Hematopoietic multipotent progenitor cell treated with erythropoietin and hydrocortisone succinate and interleukin-3 and kit ligand, for 6 days (in vitro differentiated cells): ENCODE measurements at regions not wholly inside any gene's neighbourhood (a gene's known extent, or its start where the extent isn't known, plus 50 kb on each side); places are given as distances from the start of the nearest gene placed in this dataset.
"Not testable (repeated sequence)": the region's sequence is repeated elsewhere in the genome, so short reads cannot be mapped to it uniquely, and the experiment has no call there.

Source experiments
- DNase-seq: peaks from one replicate; pipeline ENCODE4 v3.0.0-alpha.2; 2015

DNA sequence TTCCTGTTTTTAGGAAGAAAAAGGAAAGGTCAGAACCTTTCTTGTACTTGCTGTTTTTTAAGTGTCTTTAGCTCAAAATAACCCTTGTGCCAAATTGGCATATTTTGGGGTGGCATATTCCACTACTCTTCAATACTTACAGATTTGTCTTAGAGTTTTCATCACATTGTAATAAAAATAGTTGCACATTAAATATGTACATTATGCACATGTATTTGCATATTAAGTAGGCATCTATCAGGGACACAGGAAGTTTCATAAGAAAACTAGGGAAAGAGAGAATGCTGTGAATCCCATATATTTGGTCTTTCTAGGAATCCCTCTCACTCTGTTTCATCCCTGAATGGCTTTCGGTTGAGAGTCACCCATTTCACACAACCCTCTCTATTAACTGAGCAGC is 139.6 kb downstream of the LARP7 start:
- DNase-seq, result no peak

DNA sequence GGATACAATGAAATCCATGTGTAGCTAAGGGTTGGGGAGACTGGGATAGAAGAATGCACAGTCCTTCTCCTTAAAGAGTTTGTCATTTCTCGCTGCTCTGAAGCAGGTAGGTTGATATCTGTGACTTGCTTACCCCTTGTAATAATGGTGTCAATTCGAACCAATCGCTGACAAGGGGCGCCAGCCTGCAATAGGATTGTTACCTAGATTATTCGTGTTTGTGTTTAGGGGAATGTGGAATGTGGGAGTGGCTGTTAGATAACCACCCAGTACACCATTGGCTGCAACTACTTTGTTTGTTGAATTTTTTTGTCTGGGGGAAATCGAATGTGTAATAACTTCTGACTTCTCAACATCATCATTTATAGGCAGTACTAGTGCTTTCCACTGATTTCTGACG is 141.6 kb downstream of the LARP7 start:
- no peak for DNase-seq

DNA sequence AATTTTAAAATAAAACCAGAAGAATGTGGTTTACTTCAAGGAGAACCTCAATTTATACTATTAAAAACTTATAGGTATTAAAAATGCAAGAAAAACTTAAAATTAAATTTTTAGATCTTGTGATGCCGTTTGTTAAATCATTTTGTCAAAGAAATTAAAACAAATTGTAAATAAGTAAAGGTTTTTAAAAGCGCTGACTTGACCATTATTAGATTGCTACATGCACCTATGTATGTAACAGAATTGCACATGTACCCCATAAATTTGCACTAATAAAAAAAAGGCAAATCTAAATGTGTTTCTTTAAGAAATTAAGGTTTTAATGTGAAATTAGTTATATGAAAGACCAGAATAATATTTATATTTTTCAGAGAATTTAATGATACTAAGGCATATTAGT is 156.1 kb downstream of the LARP7 start:
- DNase-seq, result no peak

DNA sequence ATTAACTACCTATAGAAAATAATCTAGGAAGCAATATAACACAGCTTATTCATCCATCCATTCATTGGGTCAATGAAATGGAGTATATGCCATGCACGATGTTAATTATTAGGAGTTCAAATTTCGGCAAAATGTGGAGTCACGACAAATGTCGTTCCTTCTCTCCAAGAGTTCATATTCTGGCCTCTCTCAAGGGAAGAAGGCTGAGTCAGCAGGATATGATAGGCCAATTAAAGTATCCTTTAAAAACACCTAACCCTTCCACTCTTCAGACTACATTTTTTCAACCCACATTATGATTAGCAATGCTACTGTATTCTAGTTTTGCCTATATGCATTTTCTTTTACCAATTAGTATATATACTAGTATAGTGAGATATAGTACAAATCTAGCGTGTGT is 163.1 kb downstream of the LARP7 start:
- DNase-seq, result no peak

DNA sequence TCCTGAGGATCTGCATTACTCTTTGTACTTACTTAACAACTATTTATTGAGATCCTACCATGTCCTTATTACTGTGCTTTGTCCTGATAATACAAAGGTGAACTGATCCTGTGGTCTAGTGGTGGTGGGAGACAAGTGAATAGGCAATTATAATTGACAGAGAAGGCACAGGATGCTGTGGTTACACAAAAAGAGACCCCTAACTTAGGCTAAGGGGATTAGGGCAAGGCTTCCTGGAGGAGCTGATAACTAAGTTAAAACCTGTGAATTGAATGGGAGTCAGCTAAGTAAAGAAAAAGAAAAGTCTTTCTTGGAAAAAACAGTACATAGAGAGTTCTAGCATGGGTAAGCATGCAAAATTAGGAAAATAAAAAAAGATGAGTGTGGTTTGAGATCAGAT is 164.4 kb downstream of the LARP7 start:
- DNase-seq, result no peak

DNA sequence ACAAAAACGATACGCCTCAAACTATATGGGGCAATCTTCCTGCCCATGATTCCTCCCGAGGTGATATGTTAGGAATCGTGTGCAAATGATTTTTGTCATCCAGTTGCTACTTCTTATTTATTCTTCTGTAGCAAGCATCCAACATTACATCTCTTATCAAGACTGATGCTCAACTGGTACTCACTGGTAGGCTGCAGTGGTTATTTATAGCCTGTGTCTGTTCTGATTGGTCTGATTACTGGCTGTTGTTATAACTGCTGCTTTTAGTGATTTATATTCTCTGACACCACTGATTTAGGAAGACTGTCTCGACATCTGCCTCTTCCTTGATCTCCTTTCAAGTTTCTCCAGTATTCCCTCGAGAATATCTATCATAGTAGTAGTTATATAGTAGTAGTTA is 165.8 kb downstream of the LARP7 start:
- no peak for DNase-seq

DNA sequence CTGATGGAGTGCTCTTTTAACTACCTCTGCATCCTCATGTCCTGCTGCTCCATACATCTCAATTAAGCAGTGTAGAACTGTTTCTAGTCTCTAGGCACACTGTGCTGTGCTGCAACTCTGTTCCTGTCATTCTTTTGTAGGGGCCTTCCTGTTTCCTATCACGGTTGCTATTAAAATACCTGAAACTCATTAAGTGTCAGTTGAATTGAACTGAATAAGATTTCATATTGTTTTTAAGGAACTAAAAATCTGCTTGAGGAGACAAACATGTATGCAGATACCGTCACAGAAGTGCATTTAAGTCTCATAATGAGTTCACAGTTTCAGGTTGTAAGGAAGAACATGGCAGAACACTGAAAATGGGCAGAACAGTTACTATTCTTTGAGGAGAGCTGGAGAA is 170.1 kb downstream of the LARP7 start:
- no peak for DNase-seq

DNA sequence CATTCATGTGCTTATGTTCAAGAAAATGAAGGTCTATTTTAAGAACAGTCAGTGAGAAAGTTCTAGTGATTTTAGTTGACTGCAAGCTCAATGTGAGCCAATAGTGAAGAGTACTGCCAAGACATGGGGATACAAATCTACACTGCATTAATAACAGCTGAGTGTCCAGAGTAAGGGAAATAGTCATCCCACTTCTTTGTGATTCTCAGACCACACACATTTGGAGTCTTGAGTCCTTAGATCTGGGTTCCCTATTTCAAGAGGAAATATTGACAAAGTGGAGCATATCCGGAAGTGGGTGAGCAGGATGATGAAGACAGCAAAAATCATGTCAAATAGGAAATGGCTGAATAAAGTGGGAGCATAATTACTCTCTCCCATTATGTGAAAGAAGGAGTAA is 171.1 kb downstream of the LARP7 start:
- DNase-seq, result no peak

DNA sequence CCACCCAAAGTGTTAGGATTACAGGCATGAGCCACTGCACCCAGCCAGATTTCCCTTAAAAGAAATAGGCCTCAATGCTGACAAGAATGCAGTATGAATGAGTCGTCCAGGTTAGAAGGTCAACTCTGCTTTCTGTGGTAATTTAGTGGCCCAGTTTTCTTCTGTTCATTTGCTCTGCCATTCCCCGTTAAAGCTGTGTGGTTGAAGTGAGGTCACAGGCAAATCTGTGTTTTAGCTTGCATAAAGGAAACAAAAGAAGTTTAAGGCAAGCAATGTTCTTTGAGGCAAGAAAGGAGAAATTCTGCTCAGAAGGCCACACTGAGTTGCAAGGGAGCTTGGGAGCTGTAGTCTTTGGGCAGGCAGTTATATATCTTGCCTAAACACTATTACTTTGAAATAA is 176.8 kb downstream of the LARP7 start:
- DNase-seq, result no peak

DNA sequence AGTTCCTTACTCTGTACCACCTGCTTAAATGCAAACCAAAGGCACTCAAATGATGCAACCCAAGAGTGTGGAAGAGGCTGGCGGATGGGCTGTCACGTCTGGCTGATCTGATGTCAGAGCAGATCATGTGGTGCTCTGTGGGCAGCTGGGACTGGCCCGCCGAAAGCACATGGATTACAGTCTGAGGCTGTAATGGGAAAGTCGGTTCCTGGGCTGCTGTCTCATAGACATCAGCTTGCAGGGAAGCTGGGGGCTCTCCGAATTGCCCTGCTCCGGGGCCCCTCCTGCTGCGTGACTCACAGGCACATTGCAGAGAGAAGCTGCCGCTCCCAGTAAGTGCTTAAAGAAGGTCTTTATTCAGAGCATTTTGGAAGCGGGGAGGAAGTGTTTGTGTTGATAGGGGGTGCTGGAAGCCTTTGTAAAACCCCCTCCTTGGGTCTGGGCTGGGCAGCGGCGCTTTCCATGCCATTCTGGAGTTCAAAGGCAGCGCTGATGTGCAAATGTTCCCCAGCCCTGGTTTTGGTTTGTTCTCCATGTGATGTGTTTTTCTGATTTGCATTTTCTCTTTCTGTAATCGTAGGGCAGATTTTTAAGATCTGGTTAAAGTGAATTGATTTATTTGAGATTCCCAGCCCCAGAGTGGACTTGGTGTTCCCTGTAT is 181.1 kb downstream of the LARP7 start:
- DNase-seq, result peak; percentile 4

DNA sequence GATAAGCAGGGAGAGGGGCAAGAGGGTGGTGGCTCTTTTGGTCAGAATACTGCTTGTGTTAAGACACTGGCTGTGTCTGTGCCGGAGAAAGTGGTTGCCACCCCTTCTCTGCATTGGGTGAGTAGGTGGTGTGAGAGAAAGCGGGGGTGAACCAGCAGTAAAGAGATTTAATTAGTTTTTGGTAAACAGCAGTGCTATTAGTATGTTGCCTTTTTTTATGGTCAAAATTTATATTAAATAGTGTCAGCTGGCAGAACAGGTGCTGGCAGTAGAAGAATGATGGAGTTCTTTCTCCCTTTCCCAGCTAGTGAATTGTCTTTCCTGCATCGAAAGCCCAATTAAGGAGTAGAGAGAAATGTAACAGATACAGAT is 181.6 kb downstream of the LARP7 start:
- no peak for DNase-seq

DNA sequence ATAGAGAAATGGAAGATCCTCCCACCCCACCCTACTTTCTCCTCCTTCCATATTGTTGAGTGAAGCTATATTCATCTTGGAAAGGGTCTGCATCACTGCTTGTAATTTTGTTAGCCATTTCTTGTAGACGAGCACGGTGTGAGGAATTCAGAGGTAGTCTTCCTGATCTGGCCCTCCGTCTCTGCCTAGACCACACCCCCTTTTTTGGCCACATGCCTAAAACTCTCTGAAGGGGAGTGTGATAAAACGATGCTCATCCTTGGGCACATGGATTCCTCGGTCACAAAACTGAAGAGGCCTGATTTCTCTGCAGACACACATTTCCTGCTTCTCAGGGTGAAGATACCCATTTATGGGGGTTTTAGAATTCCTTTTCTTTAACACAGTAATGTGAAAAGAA is 182.8 kb downstream of the LARP7 start:
- DNase-seq, result no peak

DNA sequence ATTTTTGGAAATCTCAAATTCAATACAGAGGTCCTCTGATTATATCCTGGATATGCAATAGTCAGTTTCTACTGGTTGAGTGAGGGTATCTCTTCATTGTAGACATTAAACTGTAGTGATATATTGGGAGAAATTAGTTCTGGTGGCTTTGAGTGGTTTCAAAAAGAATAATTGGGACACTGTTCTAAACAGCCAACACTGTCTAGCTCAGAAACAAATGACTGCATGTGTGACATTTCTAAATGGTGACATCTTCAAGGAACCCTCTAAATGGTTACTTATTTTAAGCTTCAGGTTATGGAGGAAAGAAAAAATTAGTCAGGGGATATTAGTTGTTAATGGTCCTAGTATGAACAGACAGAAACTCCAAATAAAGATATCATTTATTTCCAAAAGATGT is 186.2 kb downstream of the LARP7 start:
- no peak for DNase-seq

DNA sequence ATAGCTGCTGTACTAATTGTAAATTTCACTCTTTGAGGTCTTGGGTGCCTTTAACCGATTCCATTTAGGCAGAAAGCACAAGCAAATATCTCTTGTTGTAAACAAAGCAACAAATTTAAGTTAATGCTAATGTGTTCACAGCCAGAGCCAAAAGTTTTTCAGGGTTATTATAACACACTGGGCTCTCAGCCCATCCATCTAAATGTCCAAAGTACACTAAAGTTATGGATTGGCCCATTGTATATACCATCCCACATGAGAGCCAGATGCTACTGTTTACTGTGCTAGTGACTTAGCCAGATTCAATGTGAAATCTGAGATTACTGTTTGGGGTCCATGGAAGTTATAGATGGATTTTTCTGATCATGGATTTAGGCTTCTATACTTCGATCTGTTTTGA is 186.7 kb downstream of the LARP7 start:
- DNase-seq, result no peak

DNA sequence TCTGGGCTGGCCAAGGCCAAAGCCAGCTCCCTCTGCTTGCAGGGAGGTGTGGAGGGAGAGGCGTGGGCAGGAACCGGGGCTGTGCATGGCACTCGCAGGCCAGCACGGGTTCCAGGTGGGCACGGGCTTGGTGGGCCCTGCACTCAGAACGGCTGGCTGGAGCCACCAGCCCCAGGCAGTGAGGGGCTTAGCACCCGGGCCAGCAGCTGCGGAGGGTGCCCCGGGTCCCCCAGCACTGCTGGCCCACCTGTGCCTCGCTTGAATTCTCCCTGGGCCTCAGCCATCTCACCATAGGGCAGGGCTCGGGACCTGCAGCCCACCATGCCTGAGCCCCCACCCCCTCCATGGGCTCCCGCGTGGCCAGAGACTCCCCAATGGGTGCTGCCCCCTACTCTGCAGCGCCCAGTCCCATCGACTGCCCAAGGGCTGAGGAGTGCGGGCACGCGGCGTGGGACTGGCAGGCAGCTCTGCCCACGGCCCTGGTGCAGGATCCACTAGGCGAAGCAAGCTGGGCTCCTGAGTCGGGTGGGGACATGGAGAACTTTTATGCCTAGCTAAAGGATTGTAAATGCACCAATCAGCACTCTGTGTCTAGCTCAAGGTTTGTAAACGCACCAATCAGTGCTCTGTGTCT is 193.9 kb downstream of the LARP7 start:
- no peak for DNase-seq

DNA sequence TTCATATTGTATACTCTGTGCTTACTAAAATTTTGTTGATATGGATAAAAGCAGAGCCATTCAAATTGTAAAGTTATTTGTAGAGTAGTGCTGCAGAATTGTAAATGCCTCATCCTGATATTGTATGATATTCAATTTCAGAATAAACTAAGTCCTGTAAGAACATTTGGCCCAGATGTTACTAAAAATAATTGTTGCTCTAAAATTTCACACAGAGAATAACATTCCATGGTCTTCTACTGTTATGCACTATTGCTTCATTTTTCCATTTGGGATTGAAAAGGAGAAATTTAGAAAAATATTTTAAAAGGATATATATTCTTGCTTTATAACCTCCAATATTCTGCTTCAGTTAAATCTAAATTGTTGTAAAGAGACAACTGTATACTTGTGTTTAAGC is 195.6 kb downstream of the LARP7 start:
- DNase-seq, result no peak

DNA sequence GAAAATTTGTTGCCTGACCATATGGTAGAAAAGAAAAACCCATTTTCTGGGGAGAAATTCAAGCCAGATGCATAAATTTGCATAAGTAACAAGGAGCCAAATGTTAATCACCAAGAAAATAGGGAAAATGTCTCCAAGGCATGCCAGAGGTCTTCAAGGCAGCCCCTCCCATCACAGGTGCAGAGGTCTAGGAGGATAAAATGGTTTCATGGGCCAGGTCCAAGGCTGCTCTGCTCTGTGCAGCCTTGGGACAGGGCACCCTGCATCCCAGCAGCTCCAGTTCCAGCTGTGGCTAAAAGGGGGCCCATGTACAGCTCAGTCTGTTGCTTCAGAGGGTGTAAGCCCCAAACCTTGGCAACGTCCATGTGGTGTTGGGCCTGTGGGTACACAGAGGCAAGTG is 200.0 kb downstream of the LARP7 start:
- no peak for DNase-seq

DNA sequence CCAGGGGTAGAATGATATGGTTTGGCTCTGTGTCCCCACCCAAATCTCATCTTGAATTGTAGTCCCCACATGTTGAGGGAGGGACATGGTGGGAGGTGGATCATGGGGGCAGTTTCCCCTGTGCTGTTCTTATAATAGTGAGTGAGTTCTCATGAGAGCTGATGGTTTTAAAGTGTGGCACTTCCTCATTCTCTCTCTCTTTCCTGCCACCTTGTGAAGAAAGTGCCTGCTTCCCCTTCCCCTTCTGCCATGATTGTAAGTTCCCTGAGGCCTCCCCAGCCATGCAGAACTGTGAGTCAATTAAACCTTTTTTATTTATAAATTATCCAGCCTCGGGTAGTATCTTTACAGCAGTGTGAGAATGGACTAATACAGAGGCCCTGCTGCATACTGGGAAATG is 201.1 kb downstream of the LARP7 start:
- DNase-seq, result not testable (repeated sequence)

DNA sequence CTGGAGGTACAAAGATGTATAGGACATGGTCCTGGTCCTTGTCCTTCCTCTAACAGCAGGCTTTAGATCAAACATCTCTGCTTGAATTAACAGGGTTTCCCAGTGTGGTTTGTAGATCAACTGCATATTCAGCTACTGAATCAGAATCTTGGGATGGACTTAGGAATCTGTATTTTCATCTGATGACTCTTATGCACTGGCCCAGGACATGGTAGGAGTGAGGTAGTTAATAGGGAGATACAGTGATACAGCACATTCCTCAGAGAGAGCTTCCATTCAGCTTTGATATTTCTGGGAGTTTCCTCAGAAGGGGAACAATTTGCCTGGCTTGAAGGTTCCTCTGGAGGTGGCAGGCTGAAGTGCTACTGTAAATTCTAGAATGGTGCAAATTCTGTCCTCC is 203.1 kb downstream of the LARP7 start:
- no peak for DNase-seq

DNA sequence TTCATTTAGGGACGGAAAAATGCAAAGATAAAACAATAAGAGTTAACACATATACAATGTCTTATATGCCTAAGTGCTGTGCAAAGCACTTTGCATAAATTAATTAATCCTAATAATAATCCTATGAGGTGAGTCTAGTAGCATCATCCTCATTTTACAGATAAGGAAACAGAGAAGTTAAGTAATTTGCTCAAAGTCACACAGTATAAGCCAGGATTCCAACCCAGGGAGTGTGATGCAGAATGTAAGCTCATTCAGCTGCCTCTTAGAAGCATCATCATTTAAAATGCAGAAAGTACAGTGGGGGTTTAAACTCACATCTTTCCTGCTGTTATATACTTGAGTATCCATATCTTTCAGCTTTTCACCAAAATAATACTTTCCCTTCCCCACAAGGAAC is 203.7 kb downstream of the LARP7 start:
- no peak for DNase-seq

DNA sequence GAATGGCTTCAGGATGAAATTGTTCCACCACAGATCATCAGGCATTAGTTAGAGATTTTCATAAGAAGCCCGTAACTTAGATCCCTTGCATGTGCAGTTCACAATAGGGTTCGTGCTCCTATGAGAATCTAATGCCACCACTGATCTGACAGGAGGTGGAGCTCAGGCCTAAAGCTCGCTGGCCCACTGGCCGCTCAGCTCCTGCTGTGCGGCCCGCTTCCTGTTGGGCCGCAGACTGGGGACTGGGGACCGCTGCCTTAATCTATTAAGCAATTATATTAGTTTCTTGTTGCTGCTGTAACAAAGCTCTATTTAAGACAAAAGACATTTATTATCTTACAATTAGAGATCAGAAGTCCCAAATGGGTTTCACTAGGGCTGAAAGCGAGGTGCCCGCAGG is 205.6 kb downstream of the LARP7 start:
- DNase-seq, result no peak

DNA sequence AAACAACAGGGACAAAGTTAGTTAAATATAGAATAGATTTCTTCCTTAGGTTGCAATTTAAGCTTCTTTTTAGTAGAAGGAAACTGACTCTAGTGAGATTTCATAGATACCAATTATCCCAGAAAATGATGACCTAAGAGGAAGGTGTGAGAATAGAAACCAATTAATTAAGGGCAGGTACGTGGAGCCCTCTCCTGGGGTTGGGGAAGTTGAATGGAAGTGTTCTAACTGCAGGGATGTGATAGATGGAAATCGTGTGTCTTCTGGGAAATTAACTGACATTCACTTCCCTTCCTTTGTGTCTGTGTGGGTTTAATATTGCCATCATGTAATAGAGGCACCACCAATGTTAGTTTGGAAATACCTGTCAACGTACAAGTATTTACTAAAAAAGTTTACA is 204.1 kb upstream of the ANK2 start:
- DNase-seq, result no peak

DNA sequence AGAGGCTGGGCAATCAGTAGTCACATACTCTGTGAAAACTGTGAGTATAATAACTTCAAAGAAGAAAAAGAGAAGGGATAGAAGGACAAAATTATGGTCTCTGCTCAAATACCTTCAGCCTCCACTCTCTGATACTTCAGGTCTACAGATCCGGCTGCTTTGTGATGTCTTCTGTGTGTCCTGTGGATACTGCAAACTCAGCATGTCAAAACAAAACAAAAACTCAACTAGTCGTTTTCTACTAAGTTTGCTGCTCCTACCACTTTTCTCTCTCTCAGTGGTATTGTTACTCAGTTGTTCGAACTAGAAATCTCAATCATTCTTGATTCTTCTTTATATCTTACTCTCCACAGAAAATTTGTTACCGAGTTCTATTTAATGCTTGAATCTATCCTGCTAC is 202.4 kb upstream of the ANK2 start:
- DNase-seq, result no peak

DNA sequence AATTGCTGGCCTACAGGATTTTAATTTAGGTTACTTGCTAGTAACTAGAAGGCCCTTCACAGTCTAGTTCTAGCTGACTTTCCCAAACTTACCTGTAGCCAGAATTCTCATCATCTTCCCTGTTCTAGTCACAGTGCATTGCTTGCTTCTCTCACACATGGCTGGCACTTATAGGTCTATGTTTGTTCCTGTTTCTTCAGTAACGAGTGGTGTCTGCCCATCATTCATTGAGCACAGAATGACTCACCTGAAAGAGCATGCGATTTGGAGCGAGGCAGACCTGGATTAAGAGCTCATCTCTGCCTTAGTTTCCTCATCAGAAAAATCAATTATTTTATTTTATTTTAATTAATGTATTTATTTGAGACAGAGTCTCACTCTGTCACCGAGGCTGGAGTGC is 201.7 kb upstream of the ANK2 start:
- no peak for DNase-seq

DNA sequence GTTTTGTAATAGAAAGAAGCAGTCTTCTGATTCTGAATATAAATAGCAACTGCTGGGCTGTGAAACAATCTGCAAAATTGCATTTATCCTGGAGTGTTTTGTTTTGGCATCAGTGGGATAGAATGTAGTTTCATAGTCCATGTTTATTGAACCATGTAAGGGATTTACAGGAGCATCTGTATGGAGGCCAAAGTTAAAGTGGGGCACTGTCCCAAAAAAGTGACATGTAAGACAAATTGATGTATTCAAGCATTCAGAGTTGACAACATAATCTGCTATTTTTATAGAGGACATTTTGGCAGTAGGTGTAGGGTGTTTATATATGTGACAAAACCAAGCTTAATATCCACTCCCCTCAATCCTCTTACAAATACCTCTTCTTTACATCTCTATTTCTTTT is 200.5 kb upstream of the ANK2 start:
- no peak for DNase-seq

DNA sequence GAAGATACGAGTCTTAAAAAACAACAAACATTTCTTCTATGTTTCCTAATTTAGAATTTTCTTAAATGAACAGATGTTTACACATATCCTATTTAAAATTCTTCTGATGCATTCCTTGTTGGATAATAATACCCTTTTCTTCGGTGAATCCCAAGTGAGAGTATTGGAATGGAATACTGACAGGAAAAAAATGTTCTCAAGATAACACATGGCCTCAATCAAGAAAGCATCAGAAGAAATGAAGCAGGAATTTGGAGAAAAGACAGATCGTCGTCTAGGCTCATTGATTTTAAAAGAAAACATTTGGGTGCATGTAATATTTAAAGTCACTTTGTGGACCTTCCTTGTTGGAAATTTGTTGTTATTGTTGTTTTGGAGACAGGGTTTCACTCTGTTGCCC is 196.9 kb upstream of the ANK2 start:
- no peak for DNase-seq
